ENCODE measurements at regions not wholly inside any gene's neighbourhood (a gene's known extent, or its start where the extent isn't known, plus 50 kb on each side); places are given as distances from the start of the nearest gene placed in this dataset.

DNA sequence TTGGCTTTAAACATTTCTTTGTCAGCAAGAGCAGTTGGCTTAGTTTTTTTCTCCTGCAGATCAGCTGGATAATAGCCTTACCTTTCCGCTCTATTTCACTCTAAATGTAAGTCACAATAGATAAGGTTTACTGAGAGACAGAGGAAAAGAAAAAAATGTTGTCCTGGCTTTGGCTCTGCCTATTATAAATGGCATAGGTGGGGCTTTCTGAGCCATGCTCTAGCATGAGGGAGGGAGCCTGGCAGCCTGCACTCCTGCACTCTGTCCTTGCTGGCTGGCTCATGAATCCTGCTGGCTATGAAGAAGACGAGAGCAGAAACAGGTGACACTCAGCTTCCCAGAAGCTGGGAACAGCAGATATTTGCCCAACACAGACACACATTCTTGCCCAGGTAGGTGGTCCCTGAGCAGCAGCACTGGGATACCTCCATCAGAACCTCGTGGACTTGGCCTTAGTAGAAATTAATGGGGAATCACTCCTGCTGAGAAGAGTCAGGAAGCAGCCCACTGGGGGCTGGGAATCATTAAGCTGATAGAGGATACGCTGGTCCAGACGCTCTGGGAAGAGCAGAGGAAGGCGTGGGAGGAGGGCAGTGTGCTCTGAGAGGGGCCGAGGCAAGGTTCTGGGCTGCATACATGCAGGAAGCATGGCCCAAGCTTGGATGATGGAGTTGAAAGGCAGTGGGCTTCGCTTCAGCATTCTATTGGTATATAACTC, 514.4 kb upstream of the HS6ST1 start:
- ATAC-seq (ENCODE audit: poor library complexity) (no peak), DNase-seq (no peak)
- H3K27ac ChIP-seq (ENCODE audit: low read depth in 1 of 2, low read length in 2 of 2), result no peak overlapping the region
- H3K9me3 Mint-ChIP-seq, result no peaks in the 10 kb centered on the region
- TF ChIP-seq, protein P1, sequence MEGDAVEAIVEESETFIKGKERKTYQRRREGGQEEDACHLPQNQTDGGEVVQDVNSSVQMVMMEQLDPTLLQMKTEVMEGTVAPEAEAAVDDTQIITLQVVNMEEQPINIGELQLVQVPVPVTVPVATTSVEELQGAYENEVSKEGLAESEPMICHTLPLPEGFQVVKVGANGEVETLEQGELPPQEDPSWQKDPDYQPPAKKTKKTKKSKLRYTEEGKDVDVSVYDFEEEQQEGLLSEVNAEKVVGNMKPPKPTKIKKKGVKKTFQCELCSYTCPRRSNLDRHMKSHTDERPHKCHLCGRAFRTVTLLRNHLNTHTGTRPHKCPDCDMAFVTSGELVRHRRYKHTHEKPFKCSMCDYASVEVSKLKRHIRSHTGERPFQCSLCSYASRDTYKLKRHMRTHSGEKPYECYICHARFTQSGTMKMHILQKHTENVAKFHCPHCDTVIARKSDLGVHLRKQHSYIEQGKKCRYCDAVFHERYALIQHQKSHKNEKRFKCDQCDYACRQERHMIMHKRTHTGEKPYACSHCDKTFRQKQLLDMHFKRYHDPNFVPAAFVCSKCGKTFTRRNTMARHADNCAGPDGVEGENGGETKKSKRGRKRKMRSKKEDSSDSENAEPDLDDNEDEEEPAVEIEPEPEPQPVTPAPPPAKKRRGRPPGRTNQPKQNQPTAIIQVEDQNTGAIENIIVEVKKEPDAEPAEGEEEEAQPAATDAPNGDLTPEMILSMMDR (IDR thresholded peaks at IDR 0.05), result no peak
- H3K36me3 Mint-ChIP-seq (ENCODE audit: low read depth), result no peaks in the 10 kb centered on the region
- H3K4me3 ChIP-seq (ENCODE audit: low read length), result no peak overlapping the region
- no peaks in the 10 kb centered on the region for H3K27me3 ChIP-seq (ENCODE audit: control insufficient read depth in 1 of 2, insufficient read depth in 2 of 2, low read length in 2 of 2)
- no peaks in the 10 kb centered on the region for H3K27me3 Mint-ChIP-seq
- H3K4me3 Mint-ChIP-seq, result no peak overlapping the region
- no peaks in the 10 kb centered on the region for H3K36me3 ChIP-seq (ENCODE audit: insufficient read depth, low read length)
- no peaks in the 10 kb centered on the region for H3K4me1 Mint-ChIP-seq (ENCODE audit: low read depth)
- POLR2A ChIA-PET, result no interaction called here
- no peak overlapping the region for H3K27ac Mint-ChIP-seq
- CTCF ChIA-PET, result no interaction called here
- intact Hi-C loops (cut with DNase I, micrococcal nuclease), result no loop called here
- no peaks in the 10 kb centered on the region for H3K4me1 ChIP-seq (ENCODE audit: insufficient read depth, low read length)
- H3K9me3 ChIP-seq (ENCODE audit: control insufficient read depth in 1 of 2, insufficient read depth in 1 of 2, low read length in 2 of 2), result peaks cover 0 to 5% of the 10 kb centered on the region in 2 experiments

DNA sequence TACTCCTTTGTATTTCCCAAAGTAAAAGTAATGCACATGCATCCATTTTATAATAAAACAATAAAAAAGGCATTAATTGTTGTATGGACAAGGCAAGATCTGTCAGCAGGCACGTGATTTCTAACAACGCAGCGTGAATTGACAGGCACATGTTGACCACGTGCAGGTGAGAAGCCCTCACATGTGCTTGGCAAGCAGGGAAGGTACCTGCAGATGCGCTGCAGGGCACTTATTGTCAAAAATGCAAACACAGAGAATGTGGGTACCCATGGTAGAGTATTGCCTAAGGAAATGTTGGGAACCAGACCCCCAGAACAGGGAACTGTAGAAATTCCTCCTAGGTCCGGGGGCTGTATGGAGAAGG, 515.0 kb upstream of the HS6ST1 start:
- Mint-ChIP-seq H3K9me3 (no peaks in the 10 kb centered on the region), H3K4me3 (no peak overlapping the region), H3K4me1 (ENCODE audit: low read depth) (no peaks in the 10 kb centered on the region), H3K36me3 (ENCODE audit: low read depth) (no peaks in the 10 kb centered on the region), H3K27me3 (no peaks in the 10 kb centered on the region), H3K27ac (no peak overlapping the region)
- TF ChIP-seq, protein P1 (IDR thresholded peaks at IDR 0.05), result no peak
- peaks cover 0 to 9% of the 10 kb centered on the region in 2 experiments for H3K9me3 ChIP-seq (ENCODE audit: control insufficient read depth in 1 of 2, insufficient read depth in 1 of 2, low read length in 2 of 2)
- intact Hi-C loops (cut with DNase I, micrococcal nuclease), result no loop called here
- no peak for DNase-seq
- POLR2A ChIA-PET, result no interaction called here
- CTCF ChIA-PET, result no interaction called here
- H3K4me1 ChIP-seq (ENCODE audit: insufficient read depth, low read length), result no peaks in the 10 kb centered on the region
- H3K27ac ChIP-seq (ENCODE audit: low read depth in 1 of 2, low read length in 2 of 2), result no peak overlapping the region
- H3K4me3 ChIP-seq (ENCODE audit: low read length), result no peak overlapping the region
- no peaks in the 10 kb centered on the region for H3K27me3 ChIP-seq (ENCODE audit: control insufficient read depth in 1 of 2, insufficient read depth in 2 of 2, low read length in 2 of 2)
- no peaks in the 10 kb centered on the region for H3K36me3 ChIP-seq (ENCODE audit: insufficient read depth, low read length)
- ATAC-seq (ENCODE audit: poor library complexity), result no peak

DNA sequence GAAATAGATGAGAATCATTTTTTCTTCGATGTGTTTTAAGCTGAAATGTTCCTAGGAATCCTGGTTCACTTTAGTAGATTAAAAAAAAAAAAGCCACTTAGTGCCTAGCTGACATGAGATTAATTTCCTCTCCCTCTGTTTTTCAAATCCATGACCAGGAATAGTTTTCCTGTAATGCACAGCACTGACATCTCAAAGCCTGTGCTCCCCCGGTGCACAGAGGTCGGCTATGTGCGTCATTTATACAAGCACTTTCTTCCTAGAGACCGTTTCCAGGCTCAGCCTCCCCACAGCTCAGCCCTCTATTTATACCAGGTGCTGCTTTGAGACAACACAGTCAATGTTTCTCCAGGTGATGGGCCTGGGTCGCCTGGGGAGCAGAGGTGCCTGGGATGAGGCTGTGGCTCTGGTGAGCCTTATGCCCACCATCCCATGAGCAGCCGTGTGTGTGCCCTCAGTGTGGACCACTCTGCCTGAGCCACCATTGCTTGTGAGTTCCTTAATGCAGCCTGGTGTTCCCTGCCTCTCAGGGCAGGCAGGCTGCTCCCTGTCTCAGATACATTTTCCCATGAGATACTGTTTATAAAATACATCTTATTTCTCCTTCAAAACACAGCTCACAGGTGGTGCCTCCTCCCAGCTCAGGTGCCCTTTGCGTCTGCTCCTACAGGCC, 515.7 kb upstream of the HS6ST1 start:
- Mint-ChIP-seq H3K9me3 (no peaks in the 10 kb centered on the region), H3K27ac (no peak overlapping the region), H3K4me3 (no peak overlapping the region), H3K27me3 (no peaks in the 10 kb centered on the region), H3K36me3 (ENCODE audit: low read depth) (no peaks in the 10 kb centered on the region), H3K4me1 (ENCODE audit: low read depth) (no peaks in the 10 kb centered on the region)
- TF ChIP-seq, protein P1 (IDR thresholded peaks at IDR 0.05), result no peak
- POLR2A ChIA-PET, result no interaction called here
- ATAC-seq (ENCODE audit: poor library complexity) (no peak), DNase-seq (no peak)
- no peak overlapping the region for H3K4me3 ChIP-seq (ENCODE audit: low read length)
- no peaks in the 10 kb centered on the region for H3K36me3 ChIP-seq (ENCODE audit: insufficient read depth, low read length)
- H3K27ac ChIP-seq (ENCODE audit: low read depth in 1 of 2, low read length in 2 of 2), result no peak overlapping the region
- intact Hi-C loops (cut with DNase I, micrococcal nuclease), result no loop called here
- CTCF ChIA-PET, result no interaction called here
- H3K27me3 ChIP-seq (ENCODE audit: control insufficient read depth in 1 of 2, insufficient read depth in 2 of 2, low read length in 2 of 2), result no peaks in the 10 kb centered on the region
- peaks cover 0 to 15% of the 10 kb centered on the region in 2 experiments for H3K9me3 ChIP-seq (ENCODE audit: control insufficient read depth in 1 of 2, insufficient read depth in 1 of 2, low read length in 2 of 2)
- H3K4me1 ChIP-seq (ENCODE audit: insufficient read depth, low read length), result no peaks in the 10 kb centered on the region

All from CD4-positive, alpha-beta T cell (primary cell).